GM19025 (cell line): ENCODE measurements at regions not wholly inside any gene's neighbourhood (a gene's known extent, or its start where the extent isn't known, plus 50 kb on each side); places are given as distances from the start of the nearest gene placed in this dataset.
"Not testable (repeated sequence)": the region's sequence is repeated elsewhere in the genome, so short reads cannot be mapped to it uniquely, and the experiment has no call there.

ENCODE experiments used
- ATAC-seq: cut with Tn5 transposase; IDR thresholded peaks from one replicate; pipeline ENCODE4 v1.9.1; 2021; ENCODE audit warnings: mild to moderate bottlenecking, low read depth, moderate library complexity; ENCODE audit not compliant: unreplicated experiment

DNA sequence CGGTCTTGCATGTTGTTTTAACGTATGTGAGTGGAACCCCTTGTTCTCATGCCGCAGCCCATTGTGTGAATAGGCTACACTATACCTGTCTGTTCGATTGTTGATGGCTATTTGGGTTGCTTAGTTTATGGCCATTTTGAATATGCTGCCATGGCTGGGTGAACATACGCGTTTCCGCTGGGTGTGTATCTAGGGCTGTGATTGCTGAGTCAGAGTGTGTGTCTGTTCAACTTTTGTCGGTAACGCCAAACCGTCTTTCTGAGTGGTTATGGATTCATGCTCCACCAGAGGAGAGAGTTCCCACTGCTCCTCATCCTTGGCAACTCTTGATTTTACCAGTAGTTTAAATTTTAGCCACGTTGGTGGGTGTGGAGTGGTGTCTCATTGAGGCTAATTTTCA lies 77.0 kb downstream of the METRNL start:
- no peak for ATAC-seq

DNA sequence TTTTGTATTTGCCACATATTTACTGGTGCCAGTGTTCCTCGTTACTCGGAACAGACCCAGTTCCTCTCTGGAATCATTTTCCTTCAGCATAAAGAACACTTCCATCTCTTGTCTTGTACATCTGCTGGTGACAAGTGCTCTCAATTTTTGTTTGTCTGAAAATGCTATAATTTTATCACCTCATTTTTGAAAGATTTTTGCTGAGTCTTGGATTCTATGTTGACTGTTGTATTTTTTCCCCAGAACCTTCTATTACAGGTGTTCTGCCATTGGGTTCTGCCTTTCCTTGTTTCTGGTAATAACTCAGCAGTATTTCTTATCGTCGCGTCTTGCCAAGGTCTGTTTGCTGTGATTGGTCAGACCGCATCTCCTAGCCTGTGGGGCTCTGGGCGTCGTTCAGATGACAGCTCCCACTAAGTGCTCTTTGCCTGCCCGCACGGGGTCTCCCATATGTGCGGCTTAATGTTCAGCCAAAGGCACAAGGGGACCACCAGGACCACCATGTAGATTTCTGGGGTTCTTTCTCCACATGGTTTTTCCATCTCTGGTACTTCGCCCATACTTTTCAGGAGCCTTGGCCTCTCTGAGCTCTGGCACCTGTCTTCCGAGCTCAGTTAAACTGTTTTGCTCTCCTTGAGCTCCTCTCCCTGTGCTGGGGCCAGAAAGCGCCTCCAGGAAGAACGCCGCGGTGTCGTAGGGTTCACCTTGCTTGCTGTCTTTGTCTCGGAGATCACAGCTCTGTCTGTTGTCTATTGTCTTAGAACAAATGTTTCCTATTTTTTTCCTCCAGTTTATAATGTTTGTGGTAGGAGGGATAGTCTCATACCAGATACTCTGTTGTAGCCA lies 80.0 kb downstream of the METRNL start:
- no peak for ATAC-seq

- ATAC-seq, result no peak
These were observed 81.3 kb downstream of the METRNL start for GRCh38 chr17:83160443-83161297.

- no peak for ATAC-seq
These were observed 82.1 kb downstream of the METRNL start for GRCh38 chr17:83161298-83162034.

DNA sequence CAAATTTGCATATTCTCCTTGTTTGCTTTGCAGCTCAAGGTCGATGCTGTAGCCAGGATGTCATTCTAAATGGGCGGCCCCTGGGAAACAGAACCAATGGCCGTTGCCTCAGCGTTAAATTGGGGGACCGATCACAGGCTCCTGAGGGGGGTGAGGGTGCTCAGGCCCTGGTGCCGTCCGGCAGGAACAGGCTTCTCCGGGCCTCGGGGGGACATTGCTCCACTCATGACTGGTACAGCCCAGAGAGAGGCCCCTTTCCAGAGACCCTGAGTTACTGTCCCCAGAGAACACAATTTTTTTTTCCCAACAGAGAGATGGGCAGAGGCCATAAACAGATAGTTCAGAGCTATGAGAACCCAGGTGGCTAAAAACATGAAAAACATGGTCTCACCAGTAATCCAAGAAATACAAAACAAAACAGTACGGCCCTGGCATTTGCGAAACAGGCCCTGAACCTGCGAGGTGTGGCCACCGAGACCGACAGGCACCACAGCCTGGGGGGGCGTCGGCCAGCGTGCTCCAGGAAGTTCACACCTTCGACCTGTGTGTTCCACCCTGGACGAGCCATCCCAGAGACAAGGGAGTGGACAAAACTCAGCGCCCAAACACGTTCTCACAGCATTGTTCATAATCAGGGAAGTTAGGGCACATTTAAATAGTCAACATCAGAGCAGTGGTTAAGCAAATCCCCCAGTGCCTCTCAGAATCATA lies 82.8 kb downstream of the METRNL start:
- no peak for ATAC-seq

DNA sequence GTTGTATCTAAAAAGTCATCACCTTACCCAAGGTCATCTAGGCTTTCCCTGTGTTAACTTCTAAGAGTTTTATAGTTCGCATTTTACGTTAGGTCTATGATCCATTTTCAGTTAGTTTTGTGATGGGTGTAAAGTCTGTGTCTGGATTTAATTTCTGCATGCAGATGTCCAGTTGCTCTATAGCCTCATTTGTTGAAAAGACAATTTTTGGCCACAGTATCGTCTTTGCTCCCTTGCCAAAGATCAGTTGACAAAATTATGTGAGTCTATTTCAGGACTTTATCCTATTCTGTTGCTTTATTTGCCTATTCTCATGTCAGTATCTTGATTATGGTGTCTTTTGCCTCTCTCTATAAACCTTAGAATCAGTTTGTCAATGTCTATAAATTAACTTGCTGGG lies 85.1 kb downstream of the METRNL start:
- no peak for ATAC-seq

- ATAC-seq, result no peak
These were observed 91.3 kb downstream of the METRNL start for GRCh38 chr17:83170571-83171260.

DNA sequence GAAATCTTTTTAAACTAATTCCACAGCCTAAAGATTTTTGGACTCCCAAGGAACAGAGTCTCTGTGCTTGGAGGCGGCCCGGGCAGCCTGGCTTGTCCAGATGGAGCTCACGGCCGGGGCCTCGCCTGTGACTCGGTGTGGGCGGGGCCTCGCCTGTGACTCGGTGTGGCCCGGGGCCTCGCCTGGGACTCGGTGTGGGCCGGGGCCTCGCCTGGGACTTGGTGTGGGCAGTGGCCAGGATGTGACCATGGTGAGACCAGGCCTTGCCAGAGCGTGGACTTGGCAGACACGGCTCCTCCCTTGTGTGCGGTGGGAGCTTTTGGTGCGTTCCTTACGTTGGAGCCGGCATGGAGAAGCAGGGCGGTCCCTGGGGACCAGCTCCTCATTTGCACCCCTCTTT lies 92.3 kb downstream of the METRNL start:
- no peak for ATAC-seq

DNA sequence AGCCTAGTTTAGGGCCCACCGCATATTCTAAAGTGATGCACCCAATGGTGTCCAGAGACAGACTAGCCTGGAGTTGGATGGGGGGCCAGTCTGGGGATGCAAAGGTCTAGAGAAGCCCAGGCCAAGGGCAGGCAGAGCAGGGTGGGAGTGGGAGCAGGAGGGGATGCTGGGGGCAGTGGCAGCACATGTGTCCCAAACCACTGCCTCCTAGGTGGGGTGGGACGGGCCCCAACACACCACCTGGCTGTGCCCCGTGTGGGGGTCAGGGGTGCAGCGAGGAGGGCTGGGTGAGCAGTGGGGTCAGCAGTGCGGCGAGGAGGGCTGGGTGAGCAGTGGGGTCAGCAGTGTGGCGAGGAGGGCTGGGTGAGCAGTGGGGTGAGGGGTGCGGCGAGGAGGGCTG lies 92.7 kb downstream of the METRNL start:
- not testable (repeated sequence) for ATAC-seq

- not testable (repeated sequence) for ATAC-seq
These were observed 93.2 kb downstream of the METRNL start for GRCh38 chr17:83172646-83173045.

DNA sequence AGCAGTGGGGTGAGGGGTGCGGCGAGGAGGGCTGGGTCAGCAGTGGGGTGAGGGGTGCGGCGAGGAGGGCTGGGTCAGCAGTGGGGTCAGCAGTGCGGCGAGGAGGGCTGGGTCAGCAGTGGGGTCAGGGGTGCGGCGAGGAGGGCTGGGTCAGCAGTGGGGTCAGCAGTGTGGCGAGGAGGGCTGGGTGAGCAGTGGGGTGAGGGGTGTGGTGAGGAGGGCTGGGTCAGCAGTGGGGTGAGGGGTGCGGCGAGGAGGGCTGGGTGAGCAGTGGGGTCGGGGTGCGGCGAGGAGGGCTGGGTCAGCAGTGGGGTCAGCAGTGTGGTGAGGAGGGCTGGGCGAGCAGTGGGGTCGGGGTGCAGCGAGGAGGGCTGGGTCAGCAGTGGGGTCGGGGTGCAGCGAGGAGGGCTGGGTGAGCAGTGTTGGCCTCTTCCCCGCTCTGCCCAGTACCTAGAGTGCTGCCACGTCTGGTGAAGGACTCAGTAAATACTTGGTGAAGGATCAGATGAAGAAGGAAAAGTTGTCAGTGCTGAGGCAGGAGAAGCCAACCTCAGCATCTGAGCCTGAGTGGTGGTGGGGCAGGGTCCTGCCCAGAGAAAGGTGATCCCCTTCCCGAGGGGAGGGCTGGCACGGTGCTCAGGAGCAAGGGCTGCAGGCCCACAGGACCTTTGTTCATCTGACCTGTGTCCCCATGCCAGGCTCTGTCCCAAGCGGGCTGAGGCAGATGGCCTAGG lies 93.9 kb downstream of the METRNL start:
- ATAC-seq, result not testable (repeated sequence)

- ATAC-seq, result no peak
These were observed 94.5 kb downstream of the METRNL start for GRCh38 chr17:83173914-83174361.

GRCh38 chr17:83174362-83175118 lies 95.1 kb downstream of the METRNL start:
- ATAC-seq, result peak; percentile 73

- no peak for ATAC-seq
These were observed 95.9 kb downstream of the METRNL start for GRCh38 chr17:83175119-83175821.

DNA sequence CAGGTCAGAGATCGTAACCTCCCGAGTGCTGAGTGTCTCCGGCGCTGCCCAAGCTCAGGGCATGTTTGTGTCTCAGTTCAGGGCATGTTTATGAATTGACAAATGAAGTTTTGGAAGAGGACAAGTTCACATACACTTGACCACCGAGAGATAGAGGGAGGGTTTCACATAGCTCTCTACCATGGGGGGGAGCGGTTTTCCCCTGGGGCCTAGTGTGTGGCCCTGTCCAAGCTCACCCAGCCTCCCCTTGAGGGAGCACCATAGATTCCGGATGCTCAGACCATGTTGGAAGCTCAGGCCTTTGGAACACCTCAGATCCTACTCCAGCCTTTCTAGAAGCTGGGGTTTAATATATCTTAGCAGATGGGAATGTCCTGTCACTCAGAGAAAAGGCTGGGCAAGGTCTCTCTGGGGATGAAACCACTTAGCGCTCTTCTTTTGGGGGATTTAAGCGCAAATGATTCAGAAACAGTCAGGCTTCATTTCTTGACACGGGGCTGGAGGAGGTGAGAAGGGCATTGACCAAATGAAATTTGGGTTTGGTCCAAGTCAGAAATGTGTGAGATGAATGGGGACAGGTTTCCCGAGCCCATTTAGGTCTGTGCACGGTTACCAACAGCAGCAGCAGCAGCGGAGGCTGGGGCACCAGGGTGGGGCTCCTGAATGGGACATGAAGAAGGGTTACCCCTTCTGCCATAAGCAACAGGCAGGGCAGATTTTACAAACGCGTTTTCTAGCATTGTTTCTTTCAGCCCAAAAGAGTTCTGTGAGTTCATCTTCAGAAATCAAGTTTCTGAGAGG lies 96.6 kb downstream of the METRNL start:
- no peak for ATAC-seq

DNA sequence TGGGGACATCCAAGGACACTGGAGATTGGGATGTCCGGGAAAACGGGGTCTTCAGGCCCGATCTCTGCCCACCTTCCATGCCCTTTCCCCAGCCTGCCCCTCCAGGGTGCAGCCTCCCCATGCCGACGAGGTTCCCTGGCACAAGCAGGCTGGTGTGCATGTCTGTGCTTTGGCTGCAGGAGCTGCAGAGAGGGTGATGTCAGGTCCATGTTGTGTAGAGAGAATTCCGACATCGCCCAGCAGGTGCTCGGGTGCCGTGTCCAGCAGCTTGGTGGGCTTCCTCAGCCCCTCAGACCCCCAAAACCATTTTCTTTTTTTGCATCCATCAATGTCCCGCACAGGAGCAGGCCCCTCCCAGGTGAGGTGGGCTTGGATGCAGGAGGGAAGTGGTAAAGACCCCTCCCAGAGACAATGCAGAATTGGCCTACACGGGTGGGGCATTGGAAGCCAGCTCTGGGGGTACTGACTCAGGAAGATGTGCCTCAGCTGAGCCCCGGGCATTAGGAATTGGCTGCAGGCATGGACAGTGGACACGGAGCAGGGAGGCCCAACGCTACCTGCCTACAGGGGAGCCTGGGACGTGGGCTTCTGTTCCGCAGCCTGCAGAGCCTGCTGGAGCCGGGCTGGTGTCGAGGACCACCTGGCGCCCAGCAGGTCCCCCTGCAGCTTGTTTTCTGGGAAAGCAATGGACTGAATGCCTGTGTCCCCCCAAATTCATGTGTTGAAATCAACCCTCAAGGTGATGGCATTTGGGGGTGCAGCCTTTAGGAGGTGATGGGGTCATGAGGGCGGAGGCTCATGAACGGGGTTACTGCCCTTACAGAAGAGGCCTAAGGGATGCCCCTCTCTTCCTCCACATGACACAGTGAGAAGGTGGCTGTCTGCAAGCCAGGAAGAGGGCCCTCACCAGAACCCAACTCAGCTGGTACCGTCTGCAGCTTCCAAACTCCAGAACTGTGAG lies 97.5 kb downstream of the METRNL start:
- no peak for ATAC-seq
